Psoas muscle (tissue), 7 donors: ENCODE measurements at regions not wholly inside any gene's neighbourhood (a gene's known extent, or its start where the extent isn't known, plus 50 kb on each side); places are given as distances from the start of the nearest gene placed in this dataset.

ENCODE experiments used
- ATAC-seq, 4 donors: fragments of 200-7000 bp; cut with Tn5 transposase; one replicate each; pipeline ENCODE4 v1.9.1; 2020; ENCODE audit warnings: moderate library complexity in 3 of 4, mild to moderate bottlenecking in 2 of 4
- DNase-seq, 2 donors: peaks; one replicate each; pipeline ENCODE4 v3.0.0-alpha.2; 2020
- H3K27ac ChIP-seq: fragments of 200-600 bp; one replicate; pipeline ENCODE4 v1.8.0; 2022
- H3K27me3 ChIP-seq, 3 donors: fragments of 200-600 bp in 1 of 3; one replicate each; pipeline versions ENCODE4 v1.6.1 to v1.8.0; 2013 to 2022; ENCODE audit warnings: low read length in 2 of 3, mild to moderate bottlenecking in 2 of 3, moderate library complexity in 1 of 3; ENCODE audit not compliant: insufficient read depth in 3 of 3
- H3K36me3 ChIP-seq, 2 donors: fragments of 200-600 bp in 1 of 2; one replicate each; pipeline versions ENCODE4 v1.6.1 to v1.8.0; 2013 to 2022; ENCODE audit warnings: low read depth in 1 of 2, mild to moderate bottlenecking in 1 of 2, moderate library complexity in 1 of 2; ENCODE audit not compliant: insufficient read depth in 1 of 2
- H3K4me1 ChIP-seq: fragments of 200-600 bp; one replicate; pipeline ENCODE4 v1.8.0; 2022
- H3K4me3 ChIP-seq: fragments of 200-600 bp; one replicate; pipeline ENCODE4 v1.8.0; 2022; ENCODE audit warnings: mild to moderate bottlenecking
- H3K9me3 ChIP-seq: fragments of 200-600 bp; one replicate; pipeline ENCODE4 v1.8.0; 2022
- WGBS, 3 donors: extraction: QIAGEN DNeasy Blood & Tissue Kit; methylation state at CpG; one replicate each; pipeline versions ENCODE4 v1.1.6 to v1.1.7; 2013; 5-methylcytosine and 5-hydroxymethylcytosine counted together
- intact Hi-C, 2 donors: fragments of 100-400 bp; cut with DNase I; formaldehyde crosslinking; loops; one replicate each; pipeline versions ENCODE4 v1.11.0 to v1.14.2; 2022
- TF ChIP-seq, protein P1 (sequence below): fragments of 200-600 bp; IDR thresholded peaks from one replicate; pipeline ENCODE4 v1.8.0; 2022; ENCODE audit warnings: antibody characterized with exemption
- donor health status: healthy with polysubstance abuse.
- donor health status: DM: no; HTN: no; CAD: no; lungs with moderate emphysema.
- donor health status: Bipolar disorder and iron deficiency.
- donor health status: healthy.
- donor health status: DM: yes; HTN: yes; CAD: no.
- donor health status: DM: no; HTN: no; CAD: no.
- donor health status: DM: yes; HTN: yes; CAD: no.

GRCh38 chr1:243943671-243944428 is 93.8 kb upstream of the AKT3 start:
- Histone ChIP-seq H3K27ac (no peak overlapping the region), H3K9me3 (no peaks in the 10 kb centered on the region), H3K27me3 (peaks cover 0 to 3% (median 0%) of the 10 kb centered on the region in 3 donors), H3K4me1 (no peaks in the 10 kb centered on the region), H3K36me3 (no peaks in the 10 kb centered on the region), H3K4me3 (no peak overlapping the region)
- DNase-seq (no peak), ATAC-seq (no peak)
- intact Hi-C loops, result no loop called here
- TF ChIP-seq, protein P1, sequence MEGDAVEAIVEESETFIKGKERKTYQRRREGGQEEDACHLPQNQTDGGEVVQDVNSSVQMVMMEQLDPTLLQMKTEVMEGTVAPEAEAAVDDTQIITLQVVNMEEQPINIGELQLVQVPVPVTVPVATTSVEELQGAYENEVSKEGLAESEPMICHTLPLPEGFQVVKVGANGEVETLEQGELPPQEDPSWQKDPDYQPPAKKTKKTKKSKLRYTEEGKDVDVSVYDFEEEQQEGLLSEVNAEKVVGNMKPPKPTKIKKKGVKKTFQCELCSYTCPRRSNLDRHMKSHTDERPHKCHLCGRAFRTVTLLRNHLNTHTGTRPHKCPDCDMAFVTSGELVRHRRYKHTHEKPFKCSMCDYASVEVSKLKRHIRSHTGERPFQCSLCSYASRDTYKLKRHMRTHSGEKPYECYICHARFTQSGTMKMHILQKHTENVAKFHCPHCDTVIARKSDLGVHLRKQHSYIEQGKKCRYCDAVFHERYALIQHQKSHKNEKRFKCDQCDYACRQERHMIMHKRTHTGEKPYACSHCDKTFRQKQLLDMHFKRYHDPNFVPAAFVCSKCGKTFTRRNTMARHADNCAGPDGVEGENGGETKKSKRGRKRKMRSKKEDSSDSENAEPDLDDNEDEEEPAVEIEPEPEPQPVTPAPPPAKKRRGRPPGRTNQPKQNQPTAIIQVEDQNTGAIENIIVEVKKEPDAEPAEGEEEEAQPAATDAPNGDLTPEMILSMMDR, result no peak
- WGBS, 3 donors, result 81 to 82% (median 82%) methylated on average over 10 of the region's 10 CpGs

DNA sequence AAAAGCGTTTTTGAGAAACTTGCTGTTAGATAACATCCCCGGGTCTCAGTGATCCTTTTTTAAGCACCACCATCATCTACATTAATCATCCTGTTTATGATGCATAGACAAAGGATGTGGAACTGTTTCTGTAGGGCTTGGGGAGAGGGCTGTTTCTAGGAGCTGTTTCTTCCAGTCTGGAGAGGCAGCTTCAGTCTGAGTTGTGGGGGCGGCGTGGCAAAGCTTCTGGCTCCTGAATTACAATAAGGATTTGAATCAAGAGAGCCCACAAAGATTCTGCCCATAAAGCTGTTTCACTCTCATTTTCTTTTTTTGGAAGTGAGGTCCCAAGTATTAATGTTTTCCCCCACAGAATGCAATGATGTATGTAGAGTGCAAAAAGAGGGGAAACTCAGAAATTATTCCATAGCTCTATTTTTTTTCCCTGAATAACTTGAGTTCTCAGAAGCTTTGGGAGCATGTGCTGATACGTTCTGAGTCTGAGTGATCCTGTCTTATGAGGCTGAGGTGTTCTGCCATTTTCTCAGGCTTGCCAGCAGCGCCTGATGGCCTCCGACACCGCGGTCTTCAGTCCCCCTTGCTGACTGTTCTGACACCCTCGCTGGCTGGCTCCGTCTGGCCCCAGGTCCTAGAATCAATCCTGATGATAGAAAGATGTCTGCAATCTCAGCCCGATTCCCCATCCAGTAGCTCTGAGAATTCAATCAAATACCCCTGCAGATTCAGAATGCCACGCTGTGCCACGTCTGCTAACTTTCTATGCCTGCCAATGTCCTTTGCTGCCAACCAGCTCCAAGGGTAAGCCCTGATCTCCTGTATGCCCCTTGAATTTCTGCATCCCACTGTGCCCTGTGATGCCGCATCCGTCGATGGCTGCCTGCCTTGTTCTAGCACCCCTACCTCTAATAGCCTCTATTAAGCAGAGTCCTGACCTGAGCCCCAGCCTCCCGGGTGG is 92.4 kb upstream of the AKT3 start:
- Histone ChIP-seq H3K36me3 (no peaks in the 10 kb centered on the region), H3K4me3 (no peak overlapping the region), H3K4me1 (no peaks in the 10 kb centered on the region), H3K9me3 (no peaks in the 10 kb centered on the region), H3K27me3 (peaks cover 0 to 3% (median 0%) of the 10 kb centered on the region in 3 donors), H3K27ac (no peak overlapping the region)
- no peak for DNase-seq
- ATAC-seq, result no peak
- TF ChIP-seq, protein P1, result no peak
- intact Hi-C loops, result no loop called here
- WGBS, 3 donors, result 84 to 86% (median 86%) methylated on average over 18 of the region's 18 CpGs

DNA sequence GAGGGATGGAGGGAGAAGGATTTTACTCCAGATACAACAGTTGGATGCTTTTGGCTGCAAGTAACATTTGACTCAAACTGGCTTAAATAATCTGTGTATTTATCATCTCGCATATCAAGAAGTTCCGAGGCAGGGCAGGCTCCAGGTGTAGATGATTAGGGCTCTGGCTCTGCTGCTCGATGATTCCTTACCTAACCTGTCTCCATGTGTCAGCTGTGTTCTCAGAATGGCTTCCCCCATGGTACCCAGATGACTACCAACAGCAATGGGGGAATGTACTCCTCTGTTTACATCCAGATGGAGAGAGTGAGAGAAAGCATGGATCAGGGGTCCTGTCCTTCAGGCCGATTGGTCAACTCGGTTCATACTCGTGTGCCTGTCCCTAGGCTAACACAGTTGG is 90.4 kb upstream of the AKT3 start:
- ATAC-seq (no peak), DNase-seq (no peak)
- whole genome bisulfite sequencing, 3 donors, result 82 to 84% (median 82%) methylated on average over 6 of the region's 6 CpGs
- Histone ChIP-seq H3K4me1 (no peaks in the 10 kb centered on the region), H3K36me3 (no peaks in the 10 kb centered on the region), H3K27me3 (peaks cover 0 to 3% (median 0%) of the 10 kb centered on the region in 3 donors), H3K4me3 (no peak overlapping the region), H3K9me3 (no peaks in the 10 kb centered on the region), H3K27ac (no peak overlapping the region)
- intact Hi-C loops, result no loop called here
- TF ChIP-seq, protein P1, result no peak

- ATAC-seq, result no peak
- Histone ChIP-seq H3K9me3 (no peaks in the 10 kb centered on the region), H3K4me3 (no peak overlapping the region), H3K27ac (no peak overlapping the region), H3K4me1 (no peaks in the 10 kb centered on the region), H3K27me3 (peaks cover 0 to 3% (median 0%) of the 10 kb centered on the region in 3 donors), H3K36me3 (no peaks in the 10 kb centered on the region)
- TF ChIP-seq, protein P1, result no peak
- no peak for DNase-seq
- 66 to 67% (median 66%) methylated on average over 3 of the region's 3 CpGs for WGBS, 3 donors
- intact Hi-C loops, result no loop called here
Measured at GRCh38 chr1:243939167-243939848, 89.3 kb upstream of the AKT3 start.
